Osteocyte (in vitro differentiated cells): ENCODE measurements at regions not wholly inside any gene's neighbourhood (a gene's known extent, or its start where the extent isn't known, plus 50 kb on each side); places are given as distances from the start of the nearest gene placed in this dataset.

Experiments used
- DNase-seq: peaks from one replicate; pipeline ENCODE4 v3.0.0; 2021; ENCODE audit warnings: mixed read lengths; ENCODE audit not compliant: unreplicated experiment; ENCODE audit errors: extremely low spot score
- H3K27ac Mint-ChIP-seq: one replicate; pipeline ENCODE4 v1.8.0; 2021; ENCODE audit warnings: mild to moderate bottlenecking, mixed read lengths; ENCODE audit not compliant: unreplicated experiment
- H3K27me3 Mint-ChIP-seq: one replicate; pipeline ENCODE4 v1.8.0; 2021; ENCODE audit warnings: mixed read lengths; ENCODE audit not compliant: unreplicated experiment
- H3K36me3 Mint-ChIP-seq: one replicate; pipeline ENCODE4 v1.8.0; 2021; ENCODE audit warnings: mixed read lengths; ENCODE audit not compliant: unreplicated experiment
- H3K4me1 Mint-ChIP-seq: one replicate; pipeline ENCODE4 v1.8.0; 2021; ENCODE audit warnings: mixed read lengths; ENCODE audit not compliant: unreplicated experiment
- H3K4me3 Mint-ChIP-seq: one replicate; pipeline ENCODE4 v1.8.0; 2021; ENCODE audit warnings: mild to moderate bottlenecking, moderate library complexity, mixed read lengths; ENCODE audit not compliant: unreplicated experiment
- H3K9me3 Mint-ChIP-seq: one replicate; pipeline ENCODE4 v1.8.0; 2021; ENCODE audit warnings: mixed read lengths; ENCODE audit not compliant: unreplicated experiment
- CTCF ChIP-seq: fragments of 200-600 bp; sonication (generic); IDR thresholded peaks from 2 replicates; pipeline ENCODE4 v1.5.0; 2021; ENCODE audit warnings: antibody characterized with exemption, mild to moderate bottlenecking, moderate library complexity

DNA sequence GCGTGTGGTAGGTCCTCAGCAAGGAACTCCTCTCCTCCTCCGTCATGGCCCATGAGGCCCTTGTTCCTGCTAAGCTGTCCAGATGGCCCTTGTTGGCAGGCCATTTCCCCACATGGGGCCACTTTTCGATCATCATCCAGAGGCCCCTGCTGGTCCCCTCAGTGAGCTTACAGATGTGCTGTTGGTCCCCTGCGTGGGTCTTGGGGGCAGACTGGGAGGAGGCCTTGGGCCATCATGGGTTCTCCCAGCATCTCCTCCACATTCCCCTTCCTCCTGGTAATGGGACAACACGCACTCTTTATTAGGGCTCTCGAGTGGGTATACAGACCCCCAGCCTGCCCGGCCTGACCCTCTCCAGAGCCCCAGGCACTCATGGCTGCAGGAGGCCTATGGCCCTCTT is 114.7 kb downstream of the BEGAIN start:
- DNase-seq: no peak
- Mint-ChIP-seq H3K27me3 (no peaks in the 10 kb centered on the region), H3K36me3 (peaks cover 11% of the 10 kb centered on the region), H3K27ac (peak overlapping the region; percentile 54), H3K9me3 (no peaks in the 10 kb centered on the region), H3K4me3 (no peak overlapping the region), H3K4me1 (peaks cover 53% of the 10 kb centered on the region)
- TF ChIP-seq CTCF: no peak

DNA sequence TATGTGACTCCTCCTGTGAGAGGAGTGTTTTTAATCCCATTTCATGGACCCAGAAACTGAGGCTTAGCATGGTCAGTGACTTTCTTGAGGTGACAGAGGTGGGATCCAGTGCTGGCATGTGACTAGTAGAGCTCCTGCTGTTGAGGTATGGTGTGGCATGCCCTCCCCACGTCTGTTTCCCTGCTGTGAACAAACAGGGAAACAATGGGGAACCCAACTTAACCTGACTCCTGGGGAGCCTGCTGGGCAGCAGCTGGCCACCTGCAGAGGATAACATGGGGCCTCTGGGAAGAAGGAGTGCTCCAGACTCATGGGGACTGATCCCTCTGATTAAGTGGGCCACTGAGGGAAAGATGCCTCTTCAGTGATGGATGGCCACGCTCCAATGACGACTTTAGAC is 114.0 kb downstream of the BEGAIN start:
- Mint-ChIP-seq H3K4me3 (no peak overlapping the region), H3K9me3 (no peaks in the 10 kb centered on the region), H3K27me3 (no peaks in the 10 kb centered on the region), H3K27ac (no peak overlapping the region), H3K36me3 (peaks cover 11% of the 10 kb centered on the region), H3K4me1 (peaks cover 61% of the 10 kb centered on the region)
- peak; percentile 62 for DNase-seq
- TF ChIP-seq CTCF: no peak

DNA sequence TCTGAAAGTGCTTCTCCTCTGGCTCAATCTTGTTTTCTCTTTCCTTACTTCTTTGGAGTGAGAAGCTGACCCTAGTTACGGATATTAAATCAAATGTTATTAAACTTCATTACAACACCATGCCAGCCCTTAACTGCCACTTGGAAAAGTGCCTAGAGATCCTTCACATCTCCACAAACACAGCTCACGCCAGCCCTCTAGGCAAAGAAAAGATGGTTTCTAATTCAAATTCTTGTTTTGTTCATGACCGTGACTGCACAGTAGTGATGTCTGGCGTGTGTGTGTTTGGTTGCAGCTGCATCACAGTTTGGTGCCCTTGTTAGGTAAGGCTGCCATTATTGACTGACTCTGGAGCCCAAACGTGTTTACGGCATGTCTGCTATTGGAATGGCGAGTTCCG is 113.0 kb downstream of the BEGAIN start:
- Mint-ChIP-seq H3K27ac (no peak overlapping the region), H3K4me1 (peaks cover 71% of the 10 kb centered on the region)

DNA sequence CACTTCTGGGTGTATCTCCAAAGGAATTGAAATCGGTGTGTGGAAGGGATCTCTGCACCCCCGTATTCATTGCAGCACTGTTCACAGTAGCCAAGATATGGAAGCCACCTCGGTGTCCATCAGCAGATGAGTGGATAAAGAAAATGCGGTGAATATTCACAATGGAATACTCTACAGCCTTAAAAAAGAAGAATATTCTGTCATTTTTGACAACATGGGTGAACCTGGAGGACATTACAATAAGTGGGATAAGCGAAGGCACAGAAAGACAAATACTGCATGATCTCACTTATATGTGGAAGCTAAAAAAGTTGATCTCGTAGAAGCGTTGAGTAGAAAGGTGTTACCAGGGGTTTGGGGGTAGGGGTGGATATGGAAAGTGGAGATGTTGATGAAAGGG is 111.9 kb downstream of the BEGAIN start:
- DNase-seq: no peak
- Mint-ChIP-seq H3K27me3 (no peaks in the 10 kb centered on the region), H3K9me3 (no peaks in the 10 kb centered on the region), H3K4me1 (peaks cover 75% of the 10 kb centered on the region), H3K36me3 (peaks cover 6% of the 10 kb centered on the region), H3K27ac (peak overlapping the region; percentile 50), H3K4me3 (no peak overlapping the region)
- no peak for TF ChIP-seq CTCF

More for the DNA sequence above, 113.0 kb downstream of the BEGAIN start:
- peaks cover 11% of the 10 kb centered on the region for H3K36me3 Mint-ChIP-seq
- no peak overlapping the region for H3K4me3 Mint-ChIP-seq
- H3K9me3 Mint-ChIP-seq: no peaks in the 10 kb centered on the region
- no peaks in the 10 kb centered on the region for H3K27me3 Mint-ChIP-seq
- TF ChIP-seq CTCF: no peak
- DNase-seq: no peak

DNA sequence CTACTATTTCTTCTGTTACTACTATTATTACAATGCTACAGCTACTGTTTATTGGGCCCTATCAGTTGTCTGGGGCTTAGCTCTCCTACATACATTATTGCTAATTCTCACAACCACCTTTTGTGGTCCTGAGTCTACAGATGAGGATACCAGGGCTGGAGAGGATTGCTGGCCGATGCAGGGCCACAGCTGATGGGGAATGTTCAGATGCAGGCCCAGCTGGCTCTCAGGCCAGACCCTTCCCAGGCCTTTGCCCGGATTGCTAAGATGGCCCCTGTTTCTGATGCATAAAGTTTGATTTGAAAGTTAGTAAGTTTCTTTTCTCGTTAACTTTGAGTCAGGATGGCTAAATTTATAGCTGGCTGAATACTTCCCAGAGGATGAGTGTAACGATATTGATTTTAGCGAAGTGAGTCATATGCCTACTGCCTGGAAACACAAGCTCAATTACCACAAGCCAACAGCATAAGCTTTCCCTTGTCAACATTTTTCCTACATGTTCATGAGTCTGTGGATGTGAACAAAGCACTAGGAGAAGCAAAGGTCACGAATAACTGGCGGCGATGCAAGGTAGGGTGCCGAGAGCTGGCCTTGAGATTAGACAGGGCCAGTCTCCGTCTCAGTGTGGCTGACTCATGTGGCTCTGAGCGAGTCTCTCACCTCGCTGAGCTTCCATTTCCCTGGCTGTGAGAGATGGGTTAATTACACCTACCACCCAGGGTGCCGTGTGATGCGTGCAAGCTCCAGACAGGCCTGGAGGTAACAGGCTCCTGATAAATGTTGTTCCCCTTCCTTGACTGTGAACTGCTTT is 111.0 kb downstream of the BEGAIN start:
- no peak for TF ChIP-seq CTCF
- Mint-ChIP-seq H3K27me3 (no peaks in the 10 kb centered on the region), H3K27ac (peak overlapping the region; percentile 92), H3K4me1 (peaks cover 78% of the 10 kb centered on the region), H3K9me3 (no peaks in the 10 kb centered on the region), H3K36me3 (peaks cover 4% of the 10 kb centered on the region), H3K4me3 (no peak overlapping the region)
- DNase-seq: no peak
